ENCODE measurements at regions not wholly inside any gene's neighbourhood (a gene's known extent, or its start where the extent isn't known, plus 50 kb on each side); places are given as distances from the start of the nearest gene placed in this dataset.

DNA sequence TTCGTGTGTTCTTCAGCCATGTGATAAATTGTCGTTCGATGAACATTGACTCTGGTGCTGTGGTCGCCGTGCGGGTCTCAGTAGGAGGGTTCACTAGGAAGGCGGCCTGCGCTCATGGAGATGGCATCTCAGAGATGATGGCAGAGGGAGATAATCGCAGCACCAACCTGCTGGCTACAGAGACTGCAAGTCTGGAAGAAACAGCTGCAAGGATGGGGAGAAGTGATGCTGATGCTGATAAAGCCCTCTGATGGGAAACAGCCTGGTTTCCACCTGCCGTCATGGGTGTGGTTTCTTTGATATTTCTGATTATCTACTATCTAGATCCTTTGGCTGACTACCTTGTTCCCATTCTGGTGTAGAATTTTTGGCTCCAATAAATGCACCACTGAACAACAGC lies 130.5 kb upstream of the ANKRD30A start:
- TF ChIP-seq, protein P1, sequence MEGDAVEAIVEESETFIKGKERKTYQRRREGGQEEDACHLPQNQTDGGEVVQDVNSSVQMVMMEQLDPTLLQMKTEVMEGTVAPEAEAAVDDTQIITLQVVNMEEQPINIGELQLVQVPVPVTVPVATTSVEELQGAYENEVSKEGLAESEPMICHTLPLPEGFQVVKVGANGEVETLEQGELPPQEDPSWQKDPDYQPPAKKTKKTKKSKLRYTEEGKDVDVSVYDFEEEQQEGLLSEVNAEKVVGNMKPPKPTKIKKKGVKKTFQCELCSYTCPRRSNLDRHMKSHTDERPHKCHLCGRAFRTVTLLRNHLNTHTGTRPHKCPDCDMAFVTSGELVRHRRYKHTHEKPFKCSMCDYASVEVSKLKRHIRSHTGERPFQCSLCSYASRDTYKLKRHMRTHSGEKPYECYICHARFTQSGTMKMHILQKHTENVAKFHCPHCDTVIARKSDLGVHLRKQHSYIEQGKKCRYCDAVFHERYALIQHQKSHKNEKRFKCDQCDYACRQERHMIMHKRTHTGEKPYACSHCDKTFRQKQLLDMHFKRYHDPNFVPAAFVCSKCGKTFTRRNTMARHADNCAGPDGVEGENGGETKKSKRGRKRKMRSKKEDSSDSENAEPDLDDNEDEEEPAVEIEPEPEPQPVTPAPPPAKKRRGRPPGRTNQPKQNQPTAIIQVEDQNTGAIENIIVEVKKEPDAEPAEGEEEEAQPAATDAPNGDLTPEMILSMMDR (IDR thresholded peaks at IDR 0.05), result no peak
- no peak for TF ChIP-seq POLR2A (IDR thresholded peaks at IDR 0.05)
- TF ChIP-seq POLR2AphosphoS5 (IDR thresholded peaks at IDR 0.05), result no peak
